Neural crest cell (in vitro differentiated cells): ENCODE measurements at regions not wholly inside any gene's neighbourhood (a gene's known extent, or its start where the extent isn't known, plus 50 kb on each side); places are given as distances from the start of the nearest gene placed in this dataset.

Source experiments
- DNase-seq: peaks from one replicate; pipeline ENCODE4 v3.0.0; 2021; ENCODE audit warnings: low read depth, mixed read lengths, low spot score
- H3K27ac Mint-ChIP-seq: one replicate; pipeline ENCODE4 v1.8.0; 2021; ENCODE audit warnings: mild to moderate bottlenecking, mixed read lengths; ENCODE audit not compliant: unreplicated experiment
- H3K27me3 Mint-ChIP-seq: 2 replicates; pipeline ENCODE4 v1.8.0; 2021; ENCODE audit warnings: low read depth, mild to moderate bottlenecking, mixed read lengths
- H3K36me3 Mint-ChIP-seq: 2 replicates; pipeline ENCODE4 v1.8.0; 2021; ENCODE audit warnings: low read depth, mild to moderate bottlenecking, mixed read lengths
- H3K4me1 Mint-ChIP-seq: 2 replicates; pipeline ENCODE4 v1.8.0; 2021; ENCODE audit warnings: mixed read lengths
- H3K4me3 Mint-ChIP-seq: one replicate; pipeline ENCODE4 v1.8.0; 2021; ENCODE audit warnings: mild to moderate bottlenecking, mixed read lengths
- H3K9me3 Mint-ChIP-seq: 2 replicates; pipeline ENCODE4 v1.8.0; 2021; ENCODE audit warnings: mixed read lengths
- CTCF ChIP-seq: fragments of 200-600 bp; sonication (generic); conservative IDR thresholded peaks from 2 replicates; pipeline ENCODE4 v1.5.0; 2021; ENCODE audit warnings: antibody characterized with exemption, mild to moderate bottlenecking

- peaks cover 40% of the 10 kb centered on the region for H3K4me1 Mint-ChIP-seq
- H3K4me3 Mint-ChIP-seq: no peak overlapping the region
- H3K9me3 Mint-ChIP-seq: no peaks in the 10 kb centered on the region
- DNase-seq: no peak
- TF ChIP-seq CTCF: no peak
- H3K36me3 Mint-ChIP-seq: no peaks in the 10 kb centered on the region
- H3K27ac Mint-ChIP-seq: no peak overlapping the region
- no peaks in the 10 kb centered on the region for H3K27me3 Mint-ChIP-seq
These were observed 177.2 kb downstream of the NR4A2 start for GRCh38 chr2:156155319-156155718.

- Mint-ChIP-seq H3K27me3 (no peaks in the 10 kb centered on the region), H3K4me3 (no peak overlapping the region), H3K9me3 (peaks cover 8% of the 10 kb centered on the region), H3K4me1 (peaks cover 14% of the 10 kb centered on the region), H3K27ac (no peak overlapping the region), H3K36me3 (peaks cover 6% of the 10 kb centered on the region)
- no peak for DNase-seq
- no peak for TF ChIP-seq CTCF
These were observed 181.2 kb downstream of the NR4A2 start for GRCh38 chr2:156151351-156151750.

- Mint-ChIP-seq H3K27me3 (no peaks in the 10 kb centered on the region), H3K9me3 (peaks cover 8% of the 10 kb centered on the region), H3K36me3 (peaks cover 10% of the 10 kb centered on the region), H3K4me3 (no peak overlapping the region), H3K27ac (no peak overlapping the region), H3K4me1 (peaks cover 4% of the 10 kb centered on the region)
- DNase-seq: no peak
- TF ChIP-seq CTCF: no peak
These were observed 184.8 kb downstream of the NR4A2 start for GRCh38 chr2:156147594-156148330.

- Mint-ChIP-seq H3K9me3 (peaks cover 8% of the 10 kb centered on the region), H3K27me3 (no peaks in the 10 kb centered on the region), H3K27ac (no peak overlapping the region), H3K4me3 (no peak overlapping the region), H3K36me3 (peaks cover 10% of the 10 kb centered on the region), H3K4me1 (peaks cover 4% of the 10 kb centered on the region)
- no peak for TF ChIP-seq CTCF
- DNase-seq: no peak
These were observed 186.5 kb downstream of the NR4A2 start for GRCh38 chr2:156145976-156146375.

- H3K27ac Mint-ChIP-seq: no peak overlapping the region
- TF ChIP-seq CTCF: no peak
- H3K36me3 Mint-ChIP-seq: peaks cover 10% of the 10 kb centered on the region
- H3K4me1 Mint-ChIP-seq: peaks cover 4% of the 10 kb centered on the region
- H3K27me3 Mint-ChIP-seq: no peaks in the 10 kb centered on the region
- no peak overlapping the region for H3K4me3 Mint-ChIP-seq
- no peak for DNase-seq
- peaks cover 8% of the 10 kb centered on the region for H3K9me3 Mint-ChIP-seq
These were observed 187.1 kb downstream of the NR4A2 start for GRCh38 chr2:156145469-156145868.
